ENCODE measurements at regions not wholly inside any gene's neighbourhood (a gene's known extent, or its start where the extent isn't known, plus 50 kb on each side); places are given as distances from the start of the nearest gene placed in this dataset.

- TF ChIP-seq POLR2A (IDR thresholded peaks at IDR 0.05): no peak
- TF ChIP-seq CTCF (IDR thresholded peaks at IDR 0.05): no peak
These were observed 222.4 kb downstream of the SLIT2 start for GRCh38 chr4:20474119-20474518.
